ENCODE measurements at regions not wholly inside any gene's neighbourhood (a gene's known extent, or its start where the extent isn't known, plus 50 kb on each side); places are given as distances from the start of the nearest gene placed in this dataset.

- no peaks in the 10 kb centered on the region for H3K36me3 ChIP-seq (ENCODE audit: insufficient read depth, low read length)
- H3K4me1 ChIP-seq (ENCODE audit: insufficient read depth, low read length, poor library complexity, severe bottlenecking): no peaks in the 10 kb centered on the region
- no peak overlapping the region for H3K9ac ChIP-seq (ENCODE audit: low read depth, low read length, poor library complexity, severe bottlenecking)
- no peaks in the 10 kb centered on the region for H3K27me3 ChIP-seq (ENCODE audit: insufficient read depth, low read length, poor library complexity, severe bottlenecking)
- no peak overlapping the region for H3K4me2 ChIP-seq (ENCODE audit: low read depth, low read length, poor library complexity, severe bottlenecking)
- H4K20me1 ChIP-seq (ENCODE audit: insufficient read depth, low read length, poor library complexity, severe bottlenecking): no peaks in the 10 kb centered on the region
- H3K9me2 ChIP-seq (replicated peaks; ENCODE audit: low read depth, low read length): no peaks in the 10 kb centered on the region
- H3K4me3 ChIP-seq (ENCODE audit: low read length, poor library complexity, severe bottlenecking): no peak overlapping the region
- H3F3A ChIP-seq (ENCODE audit: low read depth): no peaks in the 10 kb centered on the region
- no peaks in the 10 kb centered on the region for H3K9me3 ChIP-seq (ENCODE audit: insufficient read depth, low read depth, low read length)
- no peak for TF ChIP-seq EZH2phosphoT487 (IDR thresholded peaks at IDR 0.05; ENCODE audit: borderline replicate concordance)
- TF ChIP-seq CTCF (conservative IDR thresholded peaks at IDR 0.05; ENCODE audit: low read length): no peak
- H3K79me2 ChIP-seq (ENCODE audit: insufficient read depth, low read length): no peaks in the 10 kb centered on the region
- H2AFZ ChIP-seq (ENCODE audit: low read length): no peak overlapping the region
These were observed 114.6 kb upstream of the ARHGAP28 start for GRCh38 chr18:6614952-6615351.

GRCh38 chr18:6616981-6617380, 112.5 kb upstream of the ARHGAP28 start:
- Histone ChIP-seq H3K9me3 (ENCODE audit: insufficient read depth, low read depth, low read length) (no peaks in the 10 kb centered on the region), H3F3A (ENCODE audit: low read depth) (no peaks in the 10 kb centered on the region), H2AFZ (ENCODE audit: low read length) (no peak overlapping the region), H3K4me1 (ENCODE audit: insufficient read depth, low read length, poor library complexity, severe bottlenecking) (no peaks in the 10 kb centered on the region), H3K27me3 (ENCODE audit: insufficient read depth, low read length, poor library complexity, severe bottlenecking) (no peaks in the 10 kb centered on the region), H4K20me1 (ENCODE audit: insufficient read depth, low read length, poor library complexity, severe bottlenecking) (no peaks in the 10 kb centered on the region), H3K79me2 (ENCODE audit: insufficient read depth, low read length) (no peaks in the 10 kb centered on the region), H3K4me3 (ENCODE audit: low read length, poor library complexity, severe bottlenecking) (no peak overlapping the region), H3K9me2 (replicated peaks; ENCODE audit: low read depth, low read length) (no peaks in the 10 kb centered on the region), H3K4me2 (ENCODE audit: low read depth, low read length, poor library complexity, severe bottlenecking) (no peak overlapping the region), H3K36me3 (ENCODE audit: insufficient read depth, low read length) (no peaks in the 10 kb centered on the region), H3K9ac (ENCODE audit: low read depth, low read length, poor library complexity, severe bottlenecking) (no peak overlapping the region)
- no peak for TF ChIP-seq EZH2phosphoT487 (IDR thresholded peaks at IDR 0.05; ENCODE audit: borderline replicate concordance)
- no peak for TF ChIP-seq CTCF (conservative IDR thresholded peaks at IDR 0.05; ENCODE audit: low read length)

- Histone ChIP-seq H3K9me2 (replicated peaks; ENCODE audit: low read depth, low read length) (no peaks in the 10 kb centered on the region), H3K4me1 (ENCODE audit: insufficient read depth, low read length, poor library complexity, severe bottlenecking) (no peaks in the 10 kb centered on the region), H3K36me3 (ENCODE audit: insufficient read depth, low read length) (no peaks in the 10 kb centered on the region), H3K4me3 (ENCODE audit: low read length, poor library complexity, severe bottlenecking) (no peak overlapping the region), H3K79me2 (ENCODE audit: insufficient read depth, low read length) (no peaks in the 10 kb centered on the region), H4K20me1 (ENCODE audit: insufficient read depth, low read length, poor library complexity, severe bottlenecking) (no peaks in the 10 kb centered on the region), H3F3A (ENCODE audit: low read depth) (no peaks in the 10 kb centered on the region), H3K9ac (ENCODE audit: low read depth, low read length, poor library complexity, severe bottlenecking) (no peak overlapping the region), H3K4me2 (ENCODE audit: low read depth, low read length, poor library complexity, severe bottlenecking) (no peak overlapping the region), H3K9me3 (ENCODE audit: insufficient read depth, low read depth, low read length) (no peaks in the 10 kb centered on the region), H3K27me3 (ENCODE audit: insufficient read depth, low read length, poor library complexity, severe bottlenecking) (no peaks in the 10 kb centered on the region), H2AFZ (ENCODE audit: low read length) (no peak overlapping the region)
- no peak for TF ChIP-seq CTCF (conservative IDR thresholded peaks at IDR 0.05; ENCODE audit: low read length)
- no peak for TF ChIP-seq EZH2phosphoT487 (IDR thresholded peaks at IDR 0.05; ENCODE audit: borderline replicate concordance)
These were observed 108.1 kb upstream of the ARHGAP28 start for GRCh38 chr18:6621437-6621836.

Measured in Loucy (cell line).